CD4-positive, alpha-beta T cell treated with Interleukin-15 for 1 hour (primary cell): ENCODE measurements at regions not wholly inside any gene's neighbourhood (a gene's known extent, or its start where the extent isn't known, plus 50 kb on each side); places are given as distances from the start of the nearest gene placed in this dataset.
"Not testable (repeated sequence)": the region's sequence is repeated elsewhere in the genome, so short reads cannot be mapped to it uniquely, and the experiment has no call there.

Experiments
- DNase-seq: peaks from one replicate; pipeline ENCODE4 v3.0.0-alpha.2; 2020

DNA sequence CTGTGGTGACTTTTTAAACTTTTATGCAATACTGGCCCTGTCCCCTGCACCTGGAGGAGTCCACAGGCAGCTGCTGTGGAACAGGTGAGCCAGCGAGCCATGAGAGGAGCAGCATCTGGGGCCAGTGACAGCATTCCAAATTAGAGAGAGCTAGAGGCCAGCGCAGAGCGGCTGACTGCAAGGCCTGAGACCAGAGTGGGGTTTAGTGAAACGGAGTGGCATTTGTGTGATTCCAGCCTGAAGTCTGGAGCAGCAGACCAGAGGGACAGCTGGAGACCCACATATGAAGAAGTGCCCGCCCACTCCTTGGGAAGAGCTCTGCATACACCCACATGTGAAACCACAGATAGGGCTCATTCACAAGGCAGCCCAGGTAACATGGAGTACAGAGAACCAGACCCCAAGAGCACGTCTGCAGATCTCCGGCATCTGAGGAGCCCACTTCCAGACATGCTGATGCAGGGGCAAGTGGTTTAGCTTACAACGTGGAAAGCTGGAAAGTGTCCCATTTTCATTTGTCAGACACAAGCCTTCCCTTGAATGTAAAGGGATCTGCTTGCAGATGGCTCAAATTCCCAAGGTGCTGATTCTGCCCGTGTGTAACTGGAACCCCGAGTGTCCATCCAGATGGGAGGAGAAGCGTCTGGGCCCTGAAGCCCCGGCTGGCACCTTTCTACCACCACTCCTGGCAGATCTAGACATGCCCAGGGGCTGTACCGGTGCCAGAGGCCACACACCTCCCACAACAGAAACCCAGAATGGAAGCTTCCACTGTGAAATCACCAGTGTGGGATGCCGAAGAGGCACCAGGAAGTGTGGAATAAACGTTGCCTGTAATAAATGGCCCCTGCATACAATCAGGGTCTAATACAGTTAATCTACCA is 256.0 kb upstream of the TCERG1L start:
- DNase-seq: no peak

DNA sequence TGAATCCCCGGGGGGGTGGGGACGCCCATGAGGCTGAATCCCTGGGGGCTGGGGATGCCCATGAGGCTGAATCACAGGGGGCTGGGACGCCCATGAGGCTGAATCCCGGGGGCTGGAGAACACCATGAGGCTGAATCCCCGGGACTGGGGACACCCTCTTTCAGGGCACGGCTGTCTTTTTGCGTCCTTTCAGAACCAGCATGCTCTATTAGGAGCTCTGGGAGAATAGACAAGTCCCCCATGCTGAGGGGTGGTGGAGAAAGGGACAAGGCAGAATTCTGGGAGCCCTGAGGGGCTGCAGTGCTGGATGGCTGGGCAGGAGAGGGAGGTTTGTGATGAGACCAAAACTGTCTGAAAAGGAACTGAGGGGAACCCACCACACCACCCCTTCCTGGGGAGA is 257.3 kb upstream of the TCERG1L start:
- DNase-seq: no peak

DNA sequence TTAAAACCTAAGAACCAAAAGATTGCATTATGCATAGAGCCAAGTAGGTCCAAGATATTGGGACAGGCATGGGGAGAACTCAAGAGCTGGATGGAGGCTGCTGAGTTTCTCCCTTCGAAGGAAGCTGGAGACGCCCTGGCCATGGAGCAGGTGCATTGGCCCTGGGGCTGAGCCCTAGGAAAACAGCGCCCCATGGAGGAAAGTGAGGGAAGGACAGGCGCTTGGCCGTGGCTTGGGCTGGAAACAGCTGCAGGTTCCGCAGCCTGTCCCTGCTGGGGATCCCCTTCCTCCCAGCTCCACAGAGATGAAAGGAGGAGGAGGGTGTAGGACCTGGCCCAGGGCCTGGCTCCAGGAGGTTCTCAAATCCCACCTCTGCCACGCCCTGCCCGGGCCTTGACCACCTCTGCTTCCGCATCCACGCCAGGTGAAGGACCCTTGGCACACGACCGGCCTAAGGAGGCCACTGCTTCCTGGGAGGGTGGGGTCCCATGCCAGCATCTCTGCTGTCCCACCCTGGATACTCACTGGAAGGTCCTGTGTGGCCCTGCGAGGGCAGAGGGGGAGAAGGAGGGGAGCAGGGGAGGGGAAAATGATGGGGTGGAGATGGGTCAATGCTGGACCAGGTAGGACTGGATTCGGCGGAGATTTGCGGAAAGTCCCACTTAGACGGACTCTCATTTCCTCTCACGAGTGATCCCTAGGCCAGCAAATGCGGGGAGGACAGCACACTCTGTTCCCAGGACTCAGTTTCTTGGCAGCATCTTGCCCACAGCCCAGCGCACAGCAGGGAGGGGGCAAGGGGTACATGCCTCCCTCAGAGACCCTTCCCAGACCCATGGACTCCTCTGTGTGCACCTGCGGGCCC is 258.6 kb upstream of the TCERG1L start:
- DNase-seq: no peak

DNA sequence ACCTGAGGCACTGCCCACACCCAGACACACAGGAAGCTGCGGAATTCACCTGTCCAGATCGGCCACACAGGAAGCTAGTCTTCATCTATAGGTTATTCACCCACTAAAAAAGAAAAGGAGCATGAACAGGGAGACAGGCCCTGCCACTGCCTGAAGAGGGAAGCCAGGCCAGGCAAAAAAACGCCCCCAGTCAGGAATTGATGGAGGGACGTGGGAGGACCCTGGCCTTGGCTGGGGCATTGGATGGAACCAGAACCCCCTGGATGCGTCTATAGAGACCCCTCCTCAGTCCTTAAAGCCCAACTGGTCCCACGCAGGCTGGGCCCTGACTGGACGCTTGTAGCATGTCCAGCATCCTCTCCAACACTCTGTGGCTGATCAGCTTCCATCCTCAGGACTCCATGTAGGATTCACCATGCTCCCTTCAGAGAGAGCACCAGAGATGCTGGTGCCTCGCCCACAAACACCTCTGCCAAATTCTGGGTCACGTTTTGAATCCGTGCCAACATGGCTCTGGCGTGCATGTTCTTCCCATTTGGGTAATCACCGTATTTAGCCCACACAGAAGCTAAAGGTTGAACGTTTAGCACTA is 259.3 kb upstream of the TCERG1L start:
- DNase-seq: no peak

DNA sequence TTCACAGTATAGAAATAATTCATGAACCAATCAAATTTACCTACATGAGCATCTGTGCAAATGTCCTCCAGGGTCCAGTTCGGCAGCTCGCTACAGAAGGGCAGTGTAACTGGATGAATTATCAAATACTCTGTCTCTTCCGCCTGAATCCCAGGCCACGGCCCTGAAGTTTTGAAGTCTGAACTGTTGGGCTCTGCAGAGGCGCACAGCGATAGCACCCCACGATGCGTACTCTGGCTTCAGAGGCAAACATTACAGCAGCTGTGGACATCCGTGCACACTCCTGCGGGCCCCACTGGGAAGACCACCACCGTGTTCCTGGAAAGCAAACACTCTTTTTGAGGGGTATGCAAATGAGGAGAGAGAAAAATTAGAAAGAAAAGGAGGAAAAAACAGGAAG is 259.8 kb upstream of the TCERG1L start:
- no peak for DNase-seq

DNA sequence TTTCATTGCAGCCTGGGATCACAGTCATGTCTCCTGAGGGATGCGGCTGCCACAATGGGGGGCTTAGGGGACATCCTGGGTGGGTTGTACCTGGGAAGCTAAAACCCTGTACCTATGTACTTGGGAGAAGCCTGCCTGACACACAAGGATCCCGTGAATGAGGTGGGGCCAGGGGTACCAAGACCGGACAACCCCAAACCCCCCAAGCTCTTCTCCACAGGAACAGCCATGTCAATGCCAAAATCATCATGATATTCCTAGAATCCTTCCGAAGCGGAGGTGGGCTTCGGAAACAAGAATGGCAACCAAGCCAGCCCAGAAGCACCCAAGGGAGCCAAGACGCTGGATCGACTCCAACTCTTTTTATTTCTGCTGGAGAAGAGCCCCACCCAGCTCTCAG is 260.3 kb upstream of the TCERG1L start:
- no peak for DNase-seq

DNA sequence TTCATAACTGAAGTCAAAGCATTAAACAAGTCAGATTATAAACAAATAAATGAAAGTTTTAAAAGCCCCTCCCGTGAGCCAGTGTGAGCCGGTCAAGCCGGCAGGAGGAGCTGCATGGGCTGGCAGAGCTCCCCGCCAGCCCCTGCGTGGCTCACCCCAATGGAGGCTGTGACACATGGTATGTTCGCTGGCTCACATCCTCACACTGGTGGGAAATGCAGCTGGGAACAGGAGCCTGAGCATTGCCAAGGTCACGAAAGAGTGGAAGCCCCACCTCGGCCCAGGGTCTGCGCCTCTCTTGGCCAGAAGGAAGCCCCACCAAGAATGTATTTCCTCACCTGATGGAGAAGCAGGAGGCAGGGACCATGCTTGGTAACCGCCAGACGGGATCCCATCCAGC is 261.7 kb upstream of the TCERG1L start:
- DNase-seq: no peak

DNA sequence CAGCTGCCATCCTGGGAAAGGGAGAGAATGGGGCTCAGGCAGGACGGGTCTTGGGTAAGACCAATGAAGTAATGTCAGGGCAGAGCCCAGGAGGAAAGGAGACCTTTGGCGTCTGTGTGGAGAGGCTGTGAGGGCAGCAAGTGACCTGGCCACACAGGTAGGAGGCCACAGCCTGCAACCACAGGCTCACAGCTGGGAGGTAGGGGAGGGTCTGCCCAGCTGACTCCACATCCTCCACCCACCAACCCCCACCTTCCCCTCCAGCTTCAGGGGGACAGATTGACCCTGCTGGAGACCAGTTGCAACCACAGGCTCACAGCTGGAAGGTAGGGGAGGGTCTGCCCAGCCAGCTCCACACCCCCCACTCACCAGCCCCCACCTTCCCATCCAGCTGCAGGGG is 262.2 kb upstream of the TCERG1L start:
- DNase-seq: no peak

DNA sequence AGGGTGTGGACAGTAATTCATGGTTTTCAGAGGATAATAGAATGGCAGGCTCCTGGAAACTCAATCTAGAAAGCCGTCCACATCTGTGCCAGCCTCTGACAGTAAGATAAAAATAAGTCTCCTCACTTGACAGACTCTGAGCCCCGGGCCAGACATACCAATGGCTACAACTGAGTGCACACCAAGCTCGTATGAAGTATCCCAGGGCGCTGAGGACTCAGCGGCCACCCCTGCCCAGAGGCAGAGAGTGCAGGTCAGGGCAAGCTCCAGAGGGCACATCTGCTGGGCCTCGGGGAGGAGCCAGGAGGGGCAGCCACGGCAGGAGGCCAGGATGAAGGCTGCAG is 262.8 kb upstream of the TCERG1L start:
- no peak for DNase-seq

DNA sequence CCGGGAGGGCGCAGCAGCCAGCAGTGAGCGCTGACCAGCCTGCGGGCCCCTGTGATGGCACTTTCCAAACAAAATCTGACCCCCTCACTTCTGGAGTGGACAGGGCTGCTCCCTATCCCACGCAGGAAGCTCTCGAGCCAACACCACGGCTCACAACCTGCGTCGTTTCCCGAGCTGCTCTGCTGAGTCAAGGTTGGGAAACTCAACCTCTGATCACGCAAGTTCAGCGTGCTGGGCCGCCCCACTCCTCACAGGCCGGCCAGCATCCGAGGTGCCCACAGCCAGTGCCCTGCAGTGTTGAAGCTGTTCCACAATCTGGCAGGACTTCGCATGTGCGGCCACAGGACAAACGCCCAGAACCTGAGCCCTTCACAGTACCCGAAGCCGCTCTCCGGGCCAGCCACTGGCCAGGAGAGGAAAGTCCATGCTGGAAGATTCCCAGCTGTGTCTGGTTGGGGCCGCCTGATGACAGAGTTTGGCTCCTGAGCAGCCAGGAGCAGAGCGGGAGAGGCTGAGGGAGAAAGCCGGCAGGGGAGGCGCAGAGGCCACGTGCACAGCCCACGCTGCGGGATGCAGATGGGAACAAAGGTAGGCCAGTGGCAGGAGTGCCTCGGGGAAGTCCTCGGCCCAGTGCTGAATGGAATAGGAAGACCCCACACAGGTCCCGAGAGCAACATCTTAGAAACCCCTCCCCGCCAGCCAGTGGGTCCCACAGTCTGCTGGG is 263.3 kb upstream of the TCERG1L start:
- DNase-seq: no peak

DNA sequence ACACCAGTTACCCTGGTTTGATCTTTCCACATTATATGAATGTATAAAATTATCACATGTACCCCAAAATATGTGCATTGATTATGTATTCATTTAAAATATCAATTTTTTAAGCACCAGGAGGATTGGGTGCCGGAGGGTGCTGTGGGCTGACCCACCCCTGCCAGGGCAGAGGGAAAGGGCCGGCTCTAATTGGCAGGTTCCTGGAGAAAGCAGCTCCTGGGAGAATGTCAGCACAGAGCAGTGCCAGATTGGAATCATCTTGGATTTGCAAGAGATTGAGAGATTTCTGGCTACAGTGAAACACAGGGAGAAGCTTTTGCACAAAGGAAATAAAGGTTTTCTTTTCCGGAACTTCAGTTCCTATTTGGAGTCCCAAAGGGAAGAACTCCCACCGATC is 264.4 kb upstream of the TCERG1L start:
- DNase-seq: no peak

DNA sequence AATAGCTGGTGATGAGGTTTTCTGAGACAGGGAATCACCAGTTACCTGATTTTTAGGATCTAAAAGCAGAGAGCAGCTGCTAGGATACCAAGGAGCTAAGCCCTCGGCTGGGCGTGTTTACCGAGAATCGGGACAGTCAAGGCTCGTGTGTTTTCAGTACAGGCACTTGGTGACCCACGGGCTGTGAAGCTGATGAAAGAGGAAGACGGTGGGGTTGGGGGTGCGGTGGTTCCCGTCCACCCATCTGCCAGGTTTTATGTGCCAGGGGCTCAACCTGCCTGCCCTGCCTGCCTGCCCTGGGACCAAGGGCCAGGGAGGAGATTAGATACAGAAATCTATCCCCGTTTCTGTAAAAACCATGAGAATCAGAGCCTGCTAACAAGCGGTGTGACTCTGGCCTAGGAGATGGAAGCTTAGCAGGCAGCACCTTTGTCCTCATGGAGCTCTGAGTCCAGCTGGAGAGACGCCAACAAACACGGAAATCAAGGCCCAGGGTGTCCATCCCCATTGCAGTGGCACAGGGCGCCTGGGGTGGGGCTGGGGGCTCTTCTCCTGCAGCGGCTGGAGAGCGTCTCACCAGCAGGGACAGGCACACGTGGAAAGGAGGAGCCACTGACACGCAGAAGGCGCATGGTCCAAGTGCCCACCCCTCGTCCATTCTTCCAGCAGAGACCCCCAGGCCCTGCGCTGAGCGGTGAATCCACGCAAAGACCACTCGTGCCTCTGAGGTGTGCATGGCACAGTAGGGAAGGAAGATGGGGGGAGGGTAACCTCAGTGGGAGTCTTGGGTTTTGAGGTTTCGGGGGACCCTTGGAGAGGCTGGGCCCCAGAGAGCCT is 265.0 kb upstream of the TCERG1L start:
- no peak for DNase-seq

DNA sequence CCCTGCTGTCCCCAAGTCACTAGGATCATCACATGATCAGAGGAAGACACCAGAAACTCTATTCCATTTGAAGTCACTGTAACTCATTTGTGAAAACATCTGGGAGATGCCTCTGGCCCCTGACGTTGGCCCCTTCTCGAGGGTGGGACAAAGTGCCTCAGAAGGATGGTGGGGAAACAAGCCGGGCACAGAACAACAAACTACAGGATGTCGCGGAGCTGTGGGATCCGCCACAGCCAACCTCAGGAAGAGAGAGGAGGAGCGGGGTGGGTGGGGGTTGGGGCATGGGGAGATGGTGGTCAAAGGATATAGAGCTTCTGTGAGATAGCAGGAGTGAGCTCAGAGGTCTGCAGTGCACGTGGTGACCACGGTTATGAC is 265.6 kb upstream of the TCERG1L start:
- no peak for DNase-seq

DNA sequence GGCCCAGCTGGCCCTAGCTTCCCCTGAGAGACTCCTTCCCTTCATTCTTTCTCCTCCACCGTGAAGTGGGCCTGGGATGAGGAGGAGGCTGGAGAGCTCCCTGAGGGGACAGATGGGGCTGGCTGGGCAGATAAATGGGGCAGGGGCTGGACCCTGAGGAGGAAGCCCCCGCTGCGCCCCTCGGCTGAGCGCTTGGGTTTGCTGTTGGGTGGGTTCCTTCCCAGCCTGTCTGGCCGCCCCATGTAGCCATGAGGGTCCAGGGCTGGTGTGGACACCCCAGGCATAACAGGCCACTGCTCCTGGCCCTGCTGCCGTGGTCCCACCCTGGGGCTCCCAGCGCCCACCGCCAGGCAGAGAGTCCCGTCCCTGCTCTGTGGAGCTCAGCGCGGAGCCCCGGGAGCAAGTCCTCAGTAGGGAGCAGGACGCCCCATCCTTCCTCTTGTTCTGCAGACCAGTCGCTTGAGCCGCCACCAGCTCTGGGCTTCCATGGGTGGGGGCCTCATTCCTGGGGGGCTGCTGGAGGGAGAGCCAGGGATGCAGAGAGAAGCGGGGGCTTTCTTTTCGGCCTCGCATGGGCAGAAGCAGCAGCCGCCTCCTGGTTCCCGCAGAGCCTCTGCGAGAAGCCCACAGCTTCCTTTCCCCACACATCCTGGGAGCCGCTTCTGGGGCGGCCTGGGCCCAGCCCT is 266.4 kb upstream of the TCERG1L start:
- DNase-seq: no peak

DNA sequence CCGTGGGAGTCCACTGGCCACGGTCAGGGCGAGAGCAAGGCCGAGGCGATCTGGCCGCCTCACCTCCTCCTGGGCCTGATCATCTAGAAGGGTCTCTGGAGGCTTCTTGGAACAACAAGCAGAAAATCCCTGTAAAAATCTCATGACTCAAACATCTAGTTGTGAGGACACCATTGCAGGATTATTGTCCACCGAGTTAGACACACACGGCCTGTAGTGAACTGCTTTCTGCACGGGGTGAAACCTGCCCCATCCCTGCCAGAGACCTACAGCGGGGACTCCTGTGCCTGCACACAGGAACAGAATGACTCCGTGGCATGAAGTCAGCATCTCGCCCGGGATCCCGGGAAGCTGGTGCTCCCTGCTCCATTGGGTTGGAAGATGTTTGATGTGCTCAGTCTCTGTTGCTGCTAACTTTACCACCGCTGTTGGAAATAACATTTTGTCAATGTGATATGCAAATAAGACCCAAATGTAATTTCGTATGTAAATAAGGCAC is 267.0 kb upstream of the TCERG1L start:
- DNase-seq: no peak

DNA sequence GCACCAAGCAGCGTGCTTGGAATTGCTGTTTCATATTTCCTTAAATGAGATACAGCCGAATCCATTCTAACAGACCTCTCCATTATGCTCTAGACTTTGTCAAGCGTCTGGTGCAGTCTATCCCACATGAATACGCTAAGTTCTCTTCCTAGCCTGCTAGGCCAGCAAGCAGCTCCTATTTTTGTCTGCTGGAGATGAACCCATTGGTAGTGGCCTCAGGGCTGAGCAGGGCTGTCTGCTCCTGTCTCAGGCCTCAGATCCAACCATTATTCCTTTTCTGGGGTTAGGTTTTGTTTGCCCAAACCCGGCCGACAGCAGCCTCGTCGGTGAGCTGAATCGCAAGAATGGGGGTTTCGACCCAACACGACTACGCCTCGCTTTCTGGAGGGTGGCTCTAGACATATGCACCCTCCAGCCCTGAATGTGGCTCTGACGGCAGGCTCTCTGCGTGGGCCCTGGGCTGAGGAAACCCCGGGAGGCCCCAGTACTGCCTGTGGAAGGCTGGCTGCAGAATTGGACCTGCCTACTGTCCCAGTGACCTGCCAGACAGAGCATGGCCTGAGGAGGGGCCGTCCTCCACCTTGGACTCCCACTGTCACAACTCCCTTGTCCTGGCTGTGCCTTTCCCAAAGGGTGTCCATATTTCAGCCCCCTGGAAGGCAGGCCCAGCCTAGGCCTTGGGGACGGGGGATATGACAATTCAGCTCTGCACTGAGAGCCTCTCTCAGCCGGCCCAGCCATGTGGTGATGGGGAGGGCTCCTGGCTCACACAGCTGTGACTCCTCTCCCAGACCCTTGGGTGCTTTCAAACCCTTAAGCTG is 267.9 kb upstream of the TCERG1L start:
- no peak for DNase-seq

DNA sequence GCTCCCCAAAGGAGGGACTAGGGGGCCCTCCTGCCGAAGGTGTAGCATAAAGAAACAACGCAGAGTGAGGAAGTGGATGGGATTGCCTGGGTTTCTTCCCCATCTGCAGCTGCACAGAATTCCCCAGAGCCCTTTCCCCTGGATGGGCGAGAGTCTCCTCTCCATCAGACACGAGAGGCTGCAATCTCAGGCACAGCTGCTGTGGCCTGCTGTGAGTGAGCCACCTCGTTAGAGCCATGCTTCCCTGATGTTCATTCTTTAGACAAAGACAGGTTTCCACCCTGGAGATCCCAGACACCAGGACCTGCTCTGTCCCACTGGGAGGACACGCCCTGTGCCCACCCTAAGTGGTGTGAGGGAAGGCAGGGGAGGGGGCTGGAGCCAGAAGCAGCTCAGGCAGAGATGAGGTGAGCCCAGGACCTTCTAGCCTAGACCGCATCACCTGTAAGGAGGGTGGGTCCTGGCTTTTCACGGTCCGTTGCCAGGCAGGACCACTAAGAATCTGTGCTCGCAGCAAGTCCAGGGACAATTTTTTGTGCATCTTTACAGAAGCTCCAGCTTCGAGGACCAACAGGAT is 268.6 kb upstream of the TCERG1L start:
- no peak for DNase-seq

DNA sequence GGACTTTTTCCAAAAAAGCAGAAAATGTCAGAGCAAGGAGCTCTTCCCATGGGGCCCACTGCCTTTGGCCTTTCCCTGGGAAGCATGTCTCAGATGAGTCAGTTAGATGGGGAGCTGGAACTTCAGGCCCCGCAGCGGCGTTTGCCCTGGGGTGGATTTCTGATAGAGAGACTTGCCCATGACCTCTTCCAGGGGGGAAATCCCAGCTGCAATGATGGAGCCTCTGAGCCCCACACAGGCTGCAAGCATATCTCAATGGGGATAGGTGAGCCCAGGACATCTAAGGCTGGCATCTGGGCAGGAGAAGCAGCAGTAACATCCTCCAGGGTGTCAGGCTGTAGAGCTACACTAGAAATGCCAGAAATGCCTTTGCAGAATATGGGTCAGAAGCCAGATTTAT is 269.2 kb upstream of the TCERG1L start:
- DNase-seq: no peak

DNA sequence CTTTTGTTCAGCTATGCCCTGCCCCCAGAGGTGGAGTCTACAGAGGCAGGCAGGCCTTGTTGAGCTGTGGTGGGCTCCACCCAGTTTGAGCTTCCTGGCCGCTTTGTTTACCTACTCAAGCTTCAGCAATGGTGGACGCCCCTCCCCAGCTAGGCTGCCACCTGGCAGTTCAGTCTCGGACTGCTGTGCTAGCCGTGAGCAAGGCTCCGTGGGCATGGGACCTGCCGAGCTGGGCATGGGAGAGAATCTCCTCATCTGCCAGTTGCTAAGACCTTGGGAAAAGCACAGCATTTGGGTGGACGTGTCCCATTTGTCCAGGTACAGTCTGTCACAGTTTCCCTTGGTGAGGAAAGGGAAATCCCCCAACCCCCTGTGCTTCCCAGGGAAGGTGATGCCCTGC is 270.0 kb upstream of the TCERG1L start:
- not testable (repeated sequence) for DNase-seq

DNA sequence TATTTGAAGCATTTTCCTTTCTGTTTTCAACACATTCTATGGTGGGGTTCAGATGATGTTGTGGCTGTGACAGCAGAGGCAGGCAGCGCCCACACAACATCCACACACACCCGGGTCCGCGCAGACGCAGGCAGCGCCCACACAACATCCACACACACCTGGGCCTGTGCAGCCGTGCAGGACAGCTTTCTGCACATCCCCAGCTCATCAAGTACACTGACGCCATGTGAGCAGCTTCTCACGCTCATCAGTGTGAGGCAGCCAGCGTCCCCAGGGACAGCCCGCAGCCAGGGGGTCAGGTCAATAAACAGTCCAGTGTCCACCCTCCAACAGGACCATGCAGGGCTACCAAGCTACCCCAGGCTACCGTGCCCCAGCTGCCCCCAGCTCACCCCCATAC is 272.8 kb upstream of the TCERG1L start:
- no peak for DNase-seq
